IPS DF 19.7 (cell line): ENCODE measurements at regions not wholly inside any gene's neighbourhood (a gene's known extent, or its start where the extent isn't known, plus 50 kb on each side); places are given as distances from the start of the nearest gene placed in this dataset.

Experiments
- DNase-seq: peaks from one replicate; pipeline ENCODE4 v3.0.0-alpha.2; 2013; ENCODE audit warnings: low read depth, low spot score

GRCh38 chr7:68518060-68518459 lies 1080.2 kb upstream of the AUTS2 start:
- DNase-seq = no peak

DNA sequence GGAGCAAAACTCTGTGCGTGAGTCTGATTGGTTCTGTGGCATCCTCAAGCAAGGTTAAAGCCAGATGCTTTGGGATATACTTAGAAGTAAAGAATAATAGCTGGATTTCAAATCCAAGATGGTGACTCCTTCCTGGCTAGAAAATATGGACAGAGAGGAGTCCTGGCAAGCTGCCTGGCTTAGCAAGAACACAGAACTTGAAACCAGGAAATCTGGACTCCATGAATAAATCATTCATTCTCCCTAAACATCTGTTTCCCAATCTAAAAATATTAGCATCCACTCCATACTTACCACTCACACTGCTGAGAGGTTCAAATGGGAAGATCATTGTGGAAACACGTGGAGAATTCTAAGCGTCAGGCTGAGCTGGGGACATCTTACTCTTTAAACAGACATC lies 1074.1 kb upstream of the AUTS2 start:
- DNase-seq = no peak

DNA sequence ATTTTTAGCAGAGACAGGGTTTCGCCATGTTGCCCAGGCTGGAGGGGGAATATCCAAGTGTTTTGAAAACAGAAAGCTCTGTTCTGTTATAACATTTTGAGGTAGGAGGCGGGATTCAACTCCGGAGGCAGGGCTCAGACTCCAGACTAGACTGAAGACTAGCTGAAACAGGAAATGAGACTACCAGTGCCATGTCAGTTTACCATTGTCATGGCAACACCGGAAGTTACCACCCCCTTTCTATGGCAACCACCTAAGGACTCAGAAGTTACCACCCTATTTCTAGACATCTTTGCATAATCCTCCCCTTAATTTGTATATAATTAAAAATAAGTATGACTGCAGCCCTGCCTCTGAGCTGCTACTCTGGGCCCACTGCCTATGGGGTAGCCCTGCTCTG lies 1069.1 kb upstream of the AUTS2 start:
- DNase-seq = no peak

GRCh38 chr7:68535266-68535665 lies 1063.0 kb upstream of the AUTS2 start:
- DNase-seq = no peak

- DNase-seq = no peak
Measured at GRCh38 chr7:68537051-68537773, 1061.1 kb upstream of the AUTS2 start.

- no peak for DNase-seq
Measured at GRCh38 chr7:68537774-68538071, 1060.6 kb upstream of the AUTS2 start.

DNA sequence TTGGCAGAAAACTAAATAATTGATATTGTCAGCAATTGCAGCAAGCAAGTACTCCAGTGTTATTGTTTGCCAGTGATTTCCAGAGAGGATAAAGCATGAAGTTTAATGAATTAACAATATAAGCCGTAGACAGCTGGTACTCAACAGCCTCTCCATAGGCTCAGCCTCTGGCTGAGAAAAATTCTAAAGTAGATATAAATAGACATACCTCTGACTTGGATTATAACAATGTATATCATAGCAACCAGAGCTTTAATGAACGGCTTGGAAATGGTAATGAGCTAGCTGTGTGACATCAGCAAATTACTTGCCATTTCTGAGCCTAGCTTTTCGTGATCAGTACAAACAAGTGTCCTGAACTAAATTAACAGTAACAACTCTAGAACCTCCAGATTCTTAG lies 1055.4 kb upstream of the AUTS2 start:
- DNase-seq = no peak

DNA sequence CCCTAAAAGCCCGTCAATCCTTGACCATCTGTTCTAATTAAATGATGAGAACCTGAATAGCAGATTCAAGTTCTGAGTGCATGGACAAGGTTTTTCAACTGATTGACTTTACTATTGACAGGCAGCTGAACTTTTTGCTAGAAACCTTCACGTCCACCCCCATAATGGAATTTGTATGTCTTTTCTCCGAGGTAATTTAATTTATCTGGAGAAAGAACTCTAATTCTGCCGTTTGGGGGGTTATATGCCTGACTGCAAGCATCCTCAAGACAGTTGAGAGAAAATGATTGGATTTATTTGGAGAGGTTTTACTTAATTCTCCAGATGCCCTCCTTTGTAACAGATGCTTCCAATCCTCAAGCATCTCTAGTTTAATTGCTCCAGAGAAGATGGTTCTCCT lies 1053.4 kb upstream of the AUTS2 start:
- no peak for DNase-seq

- no peak for DNase-seq
Measured at GRCh38 chr7:68547181-68547580, 1051.1 kb upstream of the AUTS2 start.

- no peak for DNase-seq
Measured at GRCh38 chr7:68547799-68548198, 1050.5 kb upstream of the AUTS2 start.

GRCh38 chr7:68550027-68550426 lies 1048.2 kb upstream of the AUTS2 start:
- DNase-seq = no peak

DNA sequence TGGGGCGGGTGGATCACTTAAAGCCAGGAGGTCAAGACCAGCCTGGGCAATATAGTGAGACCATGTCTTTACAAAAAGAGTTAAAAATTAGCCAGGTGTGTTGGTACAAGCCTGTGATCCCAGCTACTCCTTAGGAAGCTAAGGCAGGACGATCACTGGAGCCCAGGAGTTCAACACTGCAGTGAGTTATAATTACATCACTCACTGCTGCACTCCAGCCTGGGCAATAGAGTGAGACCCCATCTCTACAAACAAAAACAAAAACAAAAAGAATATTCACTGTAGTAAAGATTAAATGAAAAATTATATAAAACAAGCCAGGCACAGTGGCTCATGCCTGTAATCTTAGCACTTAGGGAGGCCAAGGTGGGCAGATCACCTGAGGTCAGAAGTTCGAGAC lies 1047.6 kb upstream of the AUTS2 start:
- no peak for DNase-seq

GRCh38 chr7:68556537-68556936 lies 1041.7 kb upstream of the AUTS2 start:
- DNase-seq = no peak

DNA sequence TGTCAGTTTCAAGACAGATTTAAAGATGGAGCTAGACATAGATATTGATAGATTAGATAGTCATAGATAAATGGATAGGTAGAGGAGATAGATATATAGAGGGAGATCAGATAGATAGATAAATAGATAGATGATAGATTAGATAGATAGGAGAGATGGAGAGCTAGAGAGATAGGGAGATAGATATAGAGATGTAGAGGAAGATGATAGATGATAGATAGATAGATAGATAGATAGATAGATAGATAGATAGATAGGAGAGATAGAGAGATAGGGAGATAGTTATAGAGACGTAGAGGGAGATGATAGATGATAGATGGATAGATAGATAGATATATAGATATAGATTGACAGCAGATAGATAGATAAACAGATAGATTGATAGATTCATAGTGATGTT lies 1038.8 kb upstream of the AUTS2 start:
- no peak for DNase-seq

DNA sequence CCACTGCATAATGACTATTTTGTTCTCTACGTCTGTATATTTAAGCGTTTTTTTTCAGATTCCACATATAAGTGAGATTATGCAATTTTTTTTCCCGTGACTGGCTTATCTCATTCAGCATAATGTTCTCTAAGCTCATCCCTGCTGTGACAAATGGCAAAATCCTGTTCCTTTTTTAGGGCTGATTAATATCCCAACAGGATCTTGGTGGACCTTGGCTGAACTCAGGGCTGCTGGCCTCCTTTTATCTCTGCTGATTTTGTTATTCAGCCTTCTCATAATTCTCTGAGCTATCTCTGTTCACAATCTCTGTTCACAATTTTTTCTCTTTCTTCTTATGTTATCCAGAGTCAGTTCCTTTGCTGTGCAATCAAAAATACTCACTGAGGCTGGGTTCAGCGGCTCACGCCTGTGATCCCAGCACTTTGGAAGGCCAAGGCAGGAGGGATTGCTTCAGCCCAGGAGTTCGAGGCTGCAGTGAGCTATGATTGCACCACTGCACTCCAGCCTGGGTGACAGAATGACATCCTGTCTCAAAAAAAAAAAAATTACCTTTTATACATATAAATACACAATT lies 1035.9 kb upstream of the AUTS2 start:
- no peak for DNase-seq

- DNase-seq = no peak
Measured at GRCh38 chr7:68564306-68565135, 1033.8 kb upstream of the AUTS2 start.

DNA sequence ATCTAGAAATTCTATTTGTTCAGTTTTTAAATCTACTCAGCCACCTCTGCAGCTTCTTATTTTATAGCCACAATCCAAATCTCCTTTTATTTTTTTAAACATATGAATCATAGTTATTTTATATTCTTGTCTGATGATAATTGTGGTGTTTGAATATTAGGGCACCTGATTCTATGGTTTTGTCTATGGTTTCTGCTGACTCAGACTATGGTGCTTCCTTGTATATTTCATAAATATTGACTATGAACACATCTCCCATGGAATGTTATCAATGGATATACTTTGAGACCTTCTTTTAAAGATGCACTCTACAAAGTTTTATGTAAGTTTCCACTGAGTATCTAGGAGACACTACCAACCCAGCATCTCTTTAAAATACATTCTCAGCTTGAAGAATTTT lies 1027.0 kb upstream of the AUTS2 start:
- no peak for DNase-seq

DNA sequence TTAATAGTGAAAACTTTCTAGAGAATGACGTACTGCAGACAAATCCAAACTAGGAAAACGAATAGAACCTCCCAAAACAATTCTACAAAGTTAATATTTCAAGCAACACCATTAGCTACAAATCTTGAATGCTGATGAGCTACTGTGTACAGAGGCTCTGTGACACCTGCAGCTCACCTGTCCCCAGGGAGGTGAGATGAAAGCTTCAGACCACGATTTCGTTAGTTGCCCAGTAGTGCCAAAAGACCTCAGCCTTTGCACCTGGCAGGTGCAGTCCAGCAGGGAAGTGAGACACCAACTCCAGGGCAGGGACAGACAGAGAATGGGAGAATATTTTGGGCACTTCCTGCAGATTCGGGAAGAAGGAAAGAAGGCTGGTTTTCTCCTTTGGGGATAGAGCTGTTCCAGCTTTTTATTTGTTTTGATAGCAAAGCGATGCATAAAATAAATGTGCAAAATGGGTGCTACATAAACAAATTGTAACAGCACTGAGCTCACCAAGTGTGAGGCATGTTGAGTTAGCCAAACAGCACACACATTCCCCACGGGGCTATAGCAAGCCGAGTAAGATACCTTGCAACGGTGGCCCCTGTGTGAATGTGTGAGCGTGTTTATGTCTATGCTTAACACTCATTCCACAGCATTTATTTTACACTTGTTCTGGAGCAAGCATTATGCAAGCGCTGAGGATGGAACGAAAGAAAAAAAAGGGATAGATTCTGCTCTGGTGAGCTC lies 1024.8 kb upstream of the AUTS2 start:
- DNase-seq = no peak

- DNase-seq = no peak
Measured at GRCh38 chr7:68576366-68576765, 1021.9 kb upstream of the AUTS2 start.

DNA sequence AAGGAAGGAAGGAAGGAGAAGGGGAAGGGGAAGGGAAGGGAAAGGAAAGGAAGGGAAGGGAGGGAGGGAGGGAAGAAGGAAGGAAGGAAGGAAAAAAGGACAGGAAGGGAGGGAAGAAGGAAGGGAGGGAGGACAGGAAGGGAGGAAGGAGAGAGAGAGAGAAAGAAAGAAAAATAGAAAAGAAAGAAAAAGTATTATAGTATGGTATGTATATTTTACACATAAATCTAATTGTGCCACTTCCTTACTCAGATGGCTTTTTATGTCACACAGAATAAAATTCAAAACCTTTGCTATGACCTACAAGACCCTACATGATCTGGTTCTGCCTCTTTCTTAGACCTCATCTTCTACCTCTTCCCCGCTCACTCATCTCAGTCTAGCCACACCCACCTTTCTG lies 1016.9 kb upstream of the AUTS2 start:
- no peak for DNase-seq

GRCh38 chr7:68587599-68587998 lies 1010.7 kb upstream of the AUTS2 start:
- DNase-seq = no peak

- DNase-seq = no peak
Measured at GRCh38 chr7:68601826-68602225, 996.4 kb upstream of the AUTS2 start.
